ENCODE measurements at regions not wholly inside any gene's neighbourhood (a gene's known extent, or its start where the extent isn't known, plus 50 kb on each side); places are given as distances from the start of the nearest gene placed in this dataset.

DNA sequence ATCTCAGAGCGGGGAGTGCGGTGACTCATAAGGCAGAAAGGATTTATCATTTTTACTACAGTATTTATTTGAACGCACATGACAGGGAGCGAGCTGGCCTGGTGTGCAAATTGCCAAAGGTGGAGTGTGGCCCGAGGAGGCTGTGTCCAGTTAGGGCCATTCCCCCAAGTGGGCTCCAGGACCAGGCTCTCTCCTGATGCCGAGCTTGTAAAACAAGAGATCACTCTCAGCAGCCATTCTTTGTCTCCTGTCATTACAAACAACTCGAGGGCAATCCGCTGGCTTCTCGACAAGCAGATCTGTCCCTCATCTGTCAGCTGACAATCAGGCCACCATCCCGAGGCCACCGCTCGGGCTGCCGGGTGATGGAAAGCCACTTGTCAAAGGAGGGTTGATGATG is 418.9 kb downstream of the ZNF536 start:
- TF ChIP-seq CTCF (IDR thresholded peaks at IDR 0.05; ENCODE audit: control extremely low read depth in 1 of 3, insufficient read depth in 1 of 3, low read depth in 1 of 3, low read length in 3 of 3): no peak
- TF ChIP-seq KDM4A (IDR thresholded peaks at IDR 0.05; ENCODE audit: low read depth, low read length, severe bottlenecking): no peak
- TF ChIP-seq GABPA (IDR thresholded peaks at IDR 0.05; ENCODE audit: borderline replicate concordance, insufficient read depth, low read length): no peak
- TF ChIP-seq, protein P1, sequence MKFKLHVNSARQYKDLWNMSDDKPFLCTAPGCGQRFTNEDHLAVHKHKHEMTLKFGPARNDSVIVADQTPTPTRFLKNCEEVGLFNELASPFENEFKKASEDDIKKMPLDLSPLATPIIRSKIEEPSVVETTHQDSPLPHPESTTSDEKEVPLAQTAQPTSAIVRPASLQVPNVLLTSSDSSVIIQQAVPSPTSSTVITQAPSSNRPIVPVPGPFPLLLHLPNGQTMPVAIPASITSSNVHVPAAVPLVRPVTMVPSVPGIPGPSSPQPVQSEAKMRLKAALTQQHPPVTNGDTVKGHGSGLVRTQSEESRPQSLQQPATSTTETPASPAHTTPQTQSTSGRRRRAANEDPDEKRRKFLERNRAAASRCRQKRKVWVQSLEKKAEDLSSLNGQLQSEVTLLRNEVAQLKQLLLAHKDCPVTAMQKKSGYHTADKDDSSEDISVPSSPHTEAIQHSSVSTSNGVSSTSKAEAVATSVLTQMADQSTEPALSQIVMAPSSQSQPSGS (IDR thresholded peaks at IDR 0.05; ENCODE audit: low read length): no peak
- TF ChIP-seq RFX5 (IDR thresholded peaks at IDR 0.05; ENCODE audit: borderline replicate concordance, low read depth, low read length): no peak
- TF ChIP-seq POLR2A (IDR thresholded peaks at IDR 0.05; ENCODE audit: control extremely low read depth in 1 of 2, low read depth in 2 of 2, low read length in 2 of 2): no peak
- no peak for TF ChIP-seq SP2 (IDR thresholded peaks at IDR 0.05; ENCODE audit: low read length)
- no peak for TF ChIP-seq POLR2AphosphoS5 (IDR thresholded peaks at IDR 0.05; ENCODE audit: low read depth, low read length)
